Stimulated activated CD8-positive, alpha-beta memory T cell treated with anti-CD3 and anti-CD28 coated beads, Interleukin-7, amount 100 ng/mL, for 48 hours (primary cell): ENCODE measurements at regions not wholly inside any gene's neighbourhood (a gene's known extent, or its start where the extent isn't known, plus 50 kb on each side); places are given as distances from the start of the nearest gene placed in this dataset.
"Not testable (repeated sequence)": the region's sequence is repeated elsewhere in the genome, so short reads cannot be mapped to it uniquely, and the experiment has no call there.

ENCODE experiments used
- DNase-seq, 2 donors: peaks; one replicate each; pipeline ENCODE4 v3.0.0-alpha.2; 2020; ENCODE audit warnings: low read depth in 1 of 2; ENCODE audit errors: extremely low read depth in 1 of 2

GRCh38 chr2:83229443-83229842 lies 1229.6 kb downstream of the SUCLG1 start:
- DNase-seq = no peak

- no peak for DNase-seq
Observed at GRCh38 chr2:83224591-83225200, 1234.4 kb downstream of the SUCLG1 start.

- DNase-seq = no peak
Observed at GRCh38 chr2:83221258-83221657, 1237.8 kb downstream of the SUCLG1 start.

GRCh38 chr2:83217854-83218253 lies 1241.2 kb downstream of the SUCLG1 start:
- no peak for DNase-seq

GRCh38 chr2:83196225-83196624 lies 1262.9 kb downstream of the SUCLG1 start:
- no peak for DNase-seq

GRCh38 chr2:83191316-83191715 lies 1267.8 kb downstream of the SUCLG1 start:
- DNase-seq = no peak

GRCh38 chr2:83186105-83186760 lies 1272.8 kb downstream of the SUCLG1 start:
- DNase-seq = no peak

- not testable (repeated sequence) for DNase-seq
Observed at GRCh38 chr2:83180862-83181530, 1278.1 kb downstream of the SUCLG1 start.

- no peak for DNase-seq
Observed at GRCh38 chr2:83176539-83176938, 1282.5 kb downstream of the SUCLG1 start.

GRCh38 chr2:83172841-83173240 lies 1286.2 kb downstream of the SUCLG1 start:
- no peak for DNase-seq

GRCh38 chr2:83168377-83168776 lies 1290.7 kb downstream of the SUCLG1 start:
- no peak for DNase-seq

- no peak for DNase-seq
Observed at GRCh38 chr2:83162421-83162820, 1296.7 kb downstream of the SUCLG1 start.

GRCh38 chr2:83160571-83160970 lies 1298.5 kb downstream of the SUCLG1 start:
- no peak for DNase-seq

GRCh38 chr2:83155826-83156225 lies 1303.3 kb downstream of the SUCLG1 start:
- no peak for DNase-seq

GRCh38 chr2:83143946-83144345 lies 1315.1 kb downstream of the SUCLG1 start:
- no peak for DNase-seq

- DNase-seq = no peak
Observed at GRCh38 chr2:83142934-83143333, 1316.1 kb downstream of the SUCLG1 start.

GRCh38 chr2:83115606-83116005 lies 1343.5 kb downstream of the SUCLG1 start:
- no peak for DNase-seq

GRCh38 chr2:83115155-83115554 lies 1343.9 kb downstream of the SUCLG1 start:
- no peak for DNase-seq

- no peak for DNase-seq
Observed at GRCh38 chr2:83113953-83114352, 1345.1 kb downstream of the SUCLG1 start.

GRCh38 chr2:83112858-83113257 lies 1346.2 kb downstream of the SUCLG1 start:
- DNase-seq = no peak

- DNase-seq = no peak
Observed at GRCh38 chr2:83109284-83109683, 1349.8 kb downstream of the SUCLG1 start.

GRCh38 chr2:83106853-83107252 lies 1352.2 kb downstream of the SUCLG1 start:
- no peak for DNase-seq
